NCI-H146 treated with DMSO at 0.1 percent for 48 hours (cell line): ENCODE measurements at regions not wholly inside any gene's neighbourhood (a gene's known extent, or its start where the extent isn't known, plus 50 kb on each side); places are given as distances from the start of the nearest gene placed in this dataset.
"Not testable (repeated sequence)": the region's sequence is repeated elsewhere in the genome, so short reads cannot be mapped to it uniquely, and the experiment has no call there.

Source experiments
- DNase-seq: peaks from one replicate; lab custom pipeline; 2025; ENCODE audit not compliant: unreplicated experiment; lab: John Stamatoyannopoulos, UW

- DNase-seq: no peak
Measured at GRCh38 chr7:68756986-68757495, 841.2 kb upstream of the AUTS2 start.

- DNase-seq: no peak
Measured at GRCh38 chr7:68760556-68760955, 837.7 kb upstream of the AUTS2 start.

GRCh38 chr7:68767462-68767861, 830.8 kb upstream of the AUTS2 start:
- peak; percentile 13 for DNase-seq

GRCh38 chr7:68770649-68771048, 827.6 kb upstream of the AUTS2 start:
- DNase-seq: no peak

- no peak for DNase-seq
Measured at GRCh38 chr7:68776326-68776725, 821.9 kb upstream of the AUTS2 start.

GRCh38 chr7:68783684-68784083, 814.6 kb upstream of the AUTS2 start:
- DNase-seq: no peak

GRCh38 chr7:68785036-68785435, 813.2 kb upstream of the AUTS2 start:
- no peak for DNase-seq

GRCh38 chr7:68787566-68787965, 810.7 kb upstream of the AUTS2 start:
- peak; percentile 68 for DNase-seq

GRCh38 chr7:68788529-68788928, 809.7 kb upstream of the AUTS2 start:
- DNase-seq: not testable (repeated sequence)

- DNase-seq: peak; percentile 22
Measured at GRCh38 chr7:68789597-68789996, 808.7 kb upstream of the AUTS2 start.

- DNase-seq: no peak
Measured at GRCh38 chr7:68792351-68792750, 805.9 kb upstream of the AUTS2 start.

- no peak for DNase-seq
Measured at GRCh38 chr7:68793513-68793912, 804.8 kb upstream of the AUTS2 start.

- no peak for DNase-seq
Measured at GRCh38 chr7:68800316-68800715, 798.0 kb upstream of the AUTS2 start.

- no peak for DNase-seq
Measured at GRCh38 chr7:68805159-68805558, 793.1 kb upstream of the AUTS2 start.

GRCh38 chr7:68807666-68808065, 790.6 kb upstream of the AUTS2 start:
- no peak for DNase-seq

GRCh38 chr7:68813551-68814080, 784.7 kb upstream of the AUTS2 start:
- peak; percentile 99 for DNase-seq

GRCh38 chr7:68816491-68816890, 781.8 kb upstream of the AUTS2 start:
- no peak for DNase-seq

- DNase-seq: no peak
Measured at GRCh38 chr7:68820321-68820720, 778.0 kb upstream of the AUTS2 start.

- no peak for DNase-seq
Measured at GRCh38 chr7:68821846-68822245, 776.4 kb upstream of the AUTS2 start.

GRCh38 chr7:68823996-68824780, 774.1 kb upstream of the AUTS2 start:
- no peak for DNase-seq

- DNase-seq: no peak
Measured at GRCh38 chr7:68828575-68828974, 769.7 kb upstream of the AUTS2 start.

GRCh38 chr7:68833422-68833821, 764.9 kb upstream of the AUTS2 start:
- DNase-seq: no peak

- DNase-seq: no peak
Measured at GRCh38 chr7:68839014-68839413, 759.3 kb upstream of the AUTS2 start.
